ENCODE measurements at regions not wholly inside any gene's neighbourhood (a gene's known extent, or its start where the extent isn't known, plus 50 kb on each side); places are given as distances from the start of the nearest gene placed in this dataset.

DNA sequence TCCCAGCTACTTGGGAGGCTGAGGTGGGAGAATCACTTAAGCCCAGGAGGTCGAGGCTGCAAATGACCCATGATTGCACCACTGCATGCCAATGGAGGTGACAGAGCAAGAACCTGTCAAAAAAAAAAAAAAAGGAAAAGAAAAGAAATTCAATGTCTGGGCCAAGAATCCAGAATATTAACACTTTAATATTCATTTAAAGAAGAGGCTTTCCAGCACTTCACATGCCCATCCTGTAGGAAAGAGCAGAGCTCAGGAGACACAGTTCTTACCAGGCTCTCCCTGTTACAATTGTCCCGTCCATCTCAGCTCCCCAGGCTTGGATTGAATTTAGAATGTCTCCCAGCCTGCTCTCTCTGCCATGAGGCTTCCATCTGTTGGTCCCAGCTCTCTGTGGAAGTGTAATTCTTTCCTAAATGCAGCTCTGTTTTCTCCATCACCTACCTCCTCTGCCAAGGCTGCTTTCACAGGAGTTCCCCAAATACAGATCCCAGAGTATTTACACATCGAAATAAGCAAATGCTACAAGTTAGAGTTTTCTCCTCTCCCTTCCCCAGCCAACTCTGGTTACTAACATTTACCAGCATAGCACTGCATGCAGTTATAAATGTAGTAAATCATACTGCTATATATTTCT is 116.6 kb upstream of the CDC42BPA start:
- ChIA-PET POLR2A (no interaction called here), CTCF (interaction anchor here (0.7 kb wide), 1 partner anchor 552 kb away, joined by 6 read pairs; no protein-coding TSS in a partner anchor)
- DNase-seq (ENCODE audit: low read depth, low spot score) (no peak), ATAC-seq (no peak)
- intact Hi-C loops (cut with micrococcal nuclease; ENCODE audit: unreplicated experiment) (loop anchor here (5.0 kb wide), 2 partner anchors 118 to 523 kb away; partner anchors contain the start of gene CDC42BPA), in situ Hi-C loops (cut with HindIII; ENCODE audit: low pct_unique_long_range_greater_than_20kb, low sequenced_read_pairs) (no loop called here)
- no TSS peak for BruUV-seq (replicated peaks)
- peaks cover 9% of the 10 kb centered on the region for H3K4me1 ChIP-seq (ENCODE audit: control insufficient read depth, insufficient read depth, low read length)
- TF ChIP-seq TCF7L2 (IDR thresholded peaks at IDR 0.05; ENCODE audit: low read depth, low read length) (no peak), SIN3A (IDR thresholded peaks at IDR 0.05; ENCODE audit: borderline replicate concordance, insufficient read depth, low read depth, low read length) (no peak), POLR2AphosphoS5 (IDR thresholded peaks at IDR 0.05; ENCODE audit: low read depth, low read length) (no peak)
- TF ChIP-seq, protein P1, sequence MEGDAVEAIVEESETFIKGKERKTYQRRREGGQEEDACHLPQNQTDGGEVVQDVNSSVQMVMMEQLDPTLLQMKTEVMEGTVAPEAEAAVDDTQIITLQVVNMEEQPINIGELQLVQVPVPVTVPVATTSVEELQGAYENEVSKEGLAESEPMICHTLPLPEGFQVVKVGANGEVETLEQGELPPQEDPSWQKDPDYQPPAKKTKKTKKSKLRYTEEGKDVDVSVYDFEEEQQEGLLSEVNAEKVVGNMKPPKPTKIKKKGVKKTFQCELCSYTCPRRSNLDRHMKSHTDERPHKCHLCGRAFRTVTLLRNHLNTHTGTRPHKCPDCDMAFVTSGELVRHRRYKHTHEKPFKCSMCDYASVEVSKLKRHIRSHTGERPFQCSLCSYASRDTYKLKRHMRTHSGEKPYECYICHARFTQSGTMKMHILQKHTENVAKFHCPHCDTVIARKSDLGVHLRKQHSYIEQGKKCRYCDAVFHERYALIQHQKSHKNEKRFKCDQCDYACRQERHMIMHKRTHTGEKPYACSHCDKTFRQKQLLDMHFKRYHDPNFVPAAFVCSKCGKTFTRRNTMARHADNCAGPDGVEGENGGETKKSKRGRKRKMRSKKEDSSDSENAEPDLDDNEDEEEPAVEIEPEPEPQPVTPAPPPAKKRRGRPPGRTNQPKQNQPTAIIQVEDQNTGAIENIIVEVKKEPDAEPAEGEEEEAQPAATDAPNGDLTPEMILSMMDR (IDR thresholded peaks at IDR 0.05), result no peak
- TF ChIP-seq, protein P2, sequence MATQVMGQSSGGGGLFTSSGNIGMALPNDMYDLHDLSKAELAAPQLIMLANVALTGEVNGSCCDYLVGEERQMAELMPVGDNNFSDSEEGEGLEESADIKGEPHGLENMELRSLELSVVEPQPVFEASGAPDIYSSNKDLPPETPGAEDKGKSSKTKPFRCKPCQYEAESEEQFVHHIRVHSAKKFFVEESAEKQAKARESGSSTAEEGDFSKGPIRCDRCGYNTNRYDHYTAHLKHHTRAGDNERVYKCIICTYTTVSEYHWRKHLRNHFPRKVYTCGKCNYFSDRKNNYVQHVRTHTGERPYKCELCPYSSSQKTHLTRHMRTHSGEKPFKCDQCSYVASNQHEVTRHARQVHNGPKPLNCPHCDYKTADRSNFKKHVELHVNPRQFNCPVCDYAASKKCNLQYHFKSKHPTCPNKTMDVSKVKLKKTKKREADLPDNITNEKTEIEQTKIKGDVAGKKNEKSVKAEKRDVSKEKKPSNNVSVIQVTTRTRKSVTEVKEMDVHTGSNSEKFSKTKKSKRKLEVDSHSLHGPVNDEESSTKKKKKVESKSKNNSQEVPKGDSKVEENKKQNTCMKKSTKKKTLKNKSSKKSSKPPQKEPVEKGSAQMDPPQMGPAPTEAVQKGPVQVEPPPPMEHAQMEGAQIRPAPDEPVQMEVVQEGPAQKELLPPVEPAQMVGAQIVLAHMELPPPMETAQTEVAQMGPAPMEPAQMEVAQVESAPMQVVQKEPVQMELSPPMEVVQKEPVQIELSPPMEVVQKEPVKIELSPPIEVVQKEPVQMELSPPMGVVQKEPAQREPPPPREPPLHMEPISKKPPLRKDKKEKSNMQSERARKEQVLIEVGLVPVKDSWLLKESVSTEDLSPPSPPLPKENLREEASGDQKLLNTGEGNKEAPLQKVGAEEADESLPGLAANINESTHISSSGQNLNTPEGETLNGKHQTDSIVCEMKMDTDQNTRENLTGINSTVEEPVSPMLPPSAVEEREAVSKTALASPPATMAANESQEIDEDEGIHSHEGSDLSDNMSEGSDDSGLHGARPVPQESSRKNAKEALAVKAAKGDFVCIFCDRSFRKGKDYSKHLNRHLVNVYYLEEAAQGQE (IDR thresholded peaks at IDR 0.05; ENCODE audit: insufficient read depth in 1 of 2, low read depth in 2 of 2, low read length in 1 of 2), result no peak
- H3K36me3 ChIP-seq (ENCODE audit: control insufficient read depth, insufficient read depth, low read length), result no peaks in the 10 kb centered on the region
- no peaks in the 10 kb centered on the region for H3K9me3 ChIP-seq (ENCODE audit: control insufficient read depth, insufficient read depth, low read depth, low read length)
- H3K4me3 ChIP-seq (ENCODE audit: low read depth in 2 of 2, low read length in 2 of 2), result no peak overlapping the region
- H3K27ac ChIP-seq (ENCODE audit: low read length), result no peak overlapping the region
- no peaks in the 10 kb centered on the region; the same call in 1 of the 2 replicates for H3K27me3 ChIP-seq (ENCODE audit: control insufficient read depth, insufficient read depth, low read length)

DNA sequence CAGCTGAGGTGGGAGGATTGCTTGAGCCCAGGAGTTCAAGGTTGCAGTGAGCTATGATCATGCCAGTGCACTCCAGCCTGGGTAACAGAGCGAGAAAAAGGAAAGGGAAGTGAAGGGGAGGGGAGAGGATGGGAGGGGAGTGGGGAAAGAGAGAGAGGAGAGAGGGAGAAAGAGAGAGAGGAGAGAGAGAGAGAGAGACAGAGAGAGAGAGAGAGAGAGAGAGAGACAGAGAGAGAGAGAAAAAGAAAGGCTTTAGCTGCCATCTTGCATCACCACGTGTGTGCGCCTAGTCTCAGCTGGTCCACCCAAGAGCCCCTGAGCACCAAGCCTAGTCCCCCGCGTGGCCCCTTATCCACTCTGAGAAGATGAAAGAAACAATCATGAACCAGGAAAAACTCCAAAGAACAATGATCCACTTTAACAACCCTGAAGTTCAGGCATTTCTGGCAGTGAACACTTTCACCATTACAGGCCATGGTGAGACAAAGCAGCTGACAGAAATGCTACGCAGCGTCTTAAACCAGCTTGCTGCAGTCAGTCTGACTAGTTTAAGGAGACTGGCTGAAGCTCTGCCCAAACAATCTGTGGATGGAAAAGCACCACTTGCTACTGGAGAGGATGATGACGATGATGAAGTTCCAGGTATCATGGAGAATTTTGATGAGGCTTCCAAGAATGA is 115.5 kb upstream of the CDC42BPA start:
- CTCF ChIA-PET, result no interaction called here
- no peak overlapping the region for H3K4me3 ChIP-seq (ENCODE audit: low read depth in 2 of 2, low read length in 2 of 2)
- in situ Hi-C loops (cut with HindIII; ENCODE audit: low pct_unique_long_range_greater_than_20kb, low sequenced_read_pairs), result no loop called here

More for the DNA sequence above, 115.5 kb upstream of the CDC42BPA start:
- POLR2A ChIA-PET, result interaction anchor here (0.7 kb wide), 1 partner anchor 16 kb away, joined by 6 read pairs; no protein-coding TSS in a partner anchor
- Histone ChIP-seq H3K4me1 (ENCODE audit: control insufficient read depth, insufficient read depth, low read length) (peaks cover 20% of the 10 kb centered on the region), H3K27me3 (ENCODE audit: control insufficient read depth, insufficient read depth, low read length) (no peaks in the 10 kb centered on the region; the same call in 1 of the 2 replicates), H3K27ac (ENCODE audit: low read length) (no peak overlapping the region; the same call in 1 of the 2 replicates), H3K36me3 (ENCODE audit: control insufficient read depth, insufficient read depth, low read length) (no peaks in the 10 kb centered on the region), H3K9me3 (ENCODE audit: control insufficient read depth, insufficient read depth, low read depth, low read length) (no peaks in the 10 kb centered on the region)
- no TSS peak for BruUV-seq (replicated peaks)
- ATAC-seq, result no peak
- intact Hi-C loops (cut with micrococcal nuclease; ENCODE audit: unreplicated experiment), result no loop called here
- DNase-seq (ENCODE audit: low read depth, low spot score), result no peak
- TF ChIP-seq, protein P2 (IDR thresholded peaks at IDR 0.05; ENCODE audit: insufficient read depth in 1 of 2, low read depth in 2 of 2, low read length in 1 of 2), result no peak
- TF ChIP-seq, protein P1 (IDR thresholded peaks at IDR 0.05), result no peak
- no peak for TF ChIP-seq TCF7L2 (IDR thresholded peaks at IDR 0.05; ENCODE audit: low read depth, low read length)
- no peak for TF ChIP-seq POLR2AphosphoS5 (IDR thresholded peaks at IDR 0.05; ENCODE audit: low read depth, low read length)
- no peak for TF ChIP-seq SIN3A (IDR thresholded peaks at IDR 0.05; ENCODE audit: borderline replicate concordance, insufficient read depth, low read depth, low read length)
